ENCODE measurements at regions not wholly inside any gene's neighbourhood (a gene's known extent, or its start where the extent isn't known, plus 50 kb on each side); places are given as distances from the start of the nearest gene placed in this dataset.

- TF ChIP-seq CTCF (IDR thresholded peaks at IDR 0.05; ENCODE audit: control extremely low read depth in 1 of 3, insufficient read depth in 1 of 3, low read depth in 1 of 3, low read length in 3 of 3) (no peak), BRCA1 (IDR thresholded peaks at IDR 0.05; ENCODE audit: low read depth, low read length) (no peak), CREB1 (IDR thresholded peaks at IDR 0.05) (no peak), YY1 (IDR thresholded peaks at IDR 0.05; ENCODE audit: low read depth, low read length) (no peak), EZH2 (IDR thresholded peaks at IDR 0.05; ENCODE audit: low read depth, low read length, severe bottlenecking) (no peak), POLR2AphosphoS5 (IDR thresholded peaks at IDR 0.05; ENCODE audit: low read depth, low read length) (no peak), MAX (IDR thresholded peaks at IDR 0.05) (peak; percentile 29; the same call in 1 of the 2 replicates), ZNF274 (IDR thresholded peaks at IDR 0.05; ENCODE audit: borderline replicate concordance, extremely low read depth, low read length) (no peak), ATF2 (IDR thresholded peaks at IDR 0.05; ENCODE audit: low read length) (no peak), SRF (IDR thresholded peaks at IDR 0.05; ENCODE audit: low read depth, low read length) (no peak)
Measured at GRCh38 chr21:41076064-41076463, 91.9 kb upstream of the BACE2 start.

All from H1 (cell line).